Panc1 (cell line): ENCODE measurements at regions not wholly inside any gene's neighbourhood (a gene's known extent, or its start where the extent isn't known, plus 50 kb on each side); places are given as distances from the start of the nearest gene placed in this dataset.

Experiments used
- ATAC-seq: fragments of 200-7000 bp; cut with Tn5 transposase; 2 replicates; pipeline ENCODE4 v1.9.1; 2020; ENCODE audit warnings: mild to moderate bottlenecking, moderate library complexity
- BruUV-seq: library from RNA; stranded (reverse); fragments of 400-500 nt; replicated peaks from 2 replicates; lab custom pipeline; 2021; lab: Mats Ljungman, UMichigan
- CTCF ChIA-PET: fragments of 300-600 bp; sonication (Branson Sonifier 250); formaldehyde crosslinking; loops from one replicate; lab custom pipeline; 2022; ENCODE audit warnings: antibody characterized with exemption; lab: Charles Lee
- POLR2A ChIA-PET: fragments of 300-600 bp; sonication (Branson Sonifier 250); formaldehyde crosslinking; loops from one replicate; lab custom pipeline; 2022; ENCODE audit warnings: antibody characterized with exemption; lab: Charles Lee
- DNase-seq: peaks from one replicate; pipeline ENCODE4 v3.0.0-alpha.2; 2010; ENCODE audit warnings: low read depth, low spot score
- H3K27ac ChIP-seq: 2 replicates; pipeline ENCODE4 v1.5.1; 2011; ENCODE audit warnings: mild to moderate bottlenecking, low read length, inconsistent platforms
- H3K27me3 ChIP-seq: fragments of 200-500 bp; sonication (Bioruptor generic); 2 replicates; pipeline ENCODE4 v1.6.0; 2014; ENCODE audit warnings: low read length, inconsistent platforms; ENCODE audit not compliant: control insufficient read depth, insufficient read depth
- H3K36me3 ChIP-seq: fragments of 200-500 bp; sonication (Bioruptor generic); 2 replicates; pipeline ENCODE4 v1.5.1; 2014; ENCODE audit warnings: inconsistent platforms, mild to moderate bottlenecking, low read length, moderate library complexity; ENCODE audit not compliant: control insufficient read depth, insufficient read depth
- H3K4me1 ChIP-seq: 2 replicates; pipeline ENCODE4 v1.5.1; 2011; ENCODE audit warnings: inconsistent platforms, mild to moderate bottlenecking, low read length, moderate library complexity; ENCODE audit not compliant: control insufficient read depth, insufficient read depth
- H3K4me3 ChIP-seq, 2 experiments: 2 replicates each; pipeline ENCODE4 v1.5.1; 2011 to 2012; ENCODE audit warnings: low read depth in 2 of 2, low read length in 2 of 2, mild to moderate bottlenecking in 2 of 2, inconsistent platforms in 1 of 2, moderate library complexity in 1 of 2
- H3K9me3 ChIP-seq: fragments of 200-500 bp; sonication (Bioruptor generic); 2 replicates; pipeline ENCODE4 v1.5.1; 2014; ENCODE audit warnings: low read depth, mild to moderate bottlenecking, inconsistent platforms, low read length, moderate library complexity; ENCODE audit not compliant: control insufficient read depth, insufficient read depth
- POLR2AphosphoS5 ChIP-seq: IDR thresholded peaks from 2 replicates; pipeline ENCODE4 v1.6.1; 2012; ENCODE audit warnings: mild to moderate bottlenecking, low read depth, low read length, moderate library complexity
- SIN3A ChIP-seq: IDR thresholded peaks from 2 replicates; pipeline ENCODE4 v1.6.1; 2012; ENCODE audit warnings: low read depth, mild to moderate bottlenecking, low read length, moderate library complexity, borderline replicate concordance; ENCODE audit not compliant: insufficient read depth
- TCF7L2 ChIP-seq: IDR thresholded peaks from 2 replicates; pipeline ENCODE4 v1.6.1; 2011; ENCODE audit warnings: mild to moderate bottlenecking, low read depth, low read length, inconsistent platforms
- in situ Hi-C: cut with HindIII; loops from 2 replicates; pipeline ENCODE4 v1.10.0; 2016; ENCODE audit warnings: low sequenced_read_pairs, low pct_unique_long_range_greater_than_20kb
- intact Hi-C: fragments of 100-400 bp; cut with micrococcal nuclease; formaldehyde crosslinking; loops from one replicate; pipeline ENCODE4 v1.10.0; 2022; ENCODE audit not compliant: unreplicated experiment
- TF ChIP-seq, protein P1 (sequence below), 2 experiments: IDR thresholded peaks; 2 replicates each; pipeline ENCODE4 v1.6.1; 2011 to 2012; ENCODE audit warnings: low read depth in 2 of 2, control low read depth in 1 of 2, low read length in 1 of 2, mild to moderate bottlenecking in 1 of 2, moderate library complexity in 1 of 2; ENCODE audit not compliant: insufficient read depth in 1 of 2
- TF ChIP-seq, protein P2 (sequence below): fragments of 450-650 bp; IDR thresholded peaks from 2 replicates; pipeline ENCODE4 v1.5.1; 2017; ENCODE audit warnings: mild to moderate bottlenecking

DNA sequence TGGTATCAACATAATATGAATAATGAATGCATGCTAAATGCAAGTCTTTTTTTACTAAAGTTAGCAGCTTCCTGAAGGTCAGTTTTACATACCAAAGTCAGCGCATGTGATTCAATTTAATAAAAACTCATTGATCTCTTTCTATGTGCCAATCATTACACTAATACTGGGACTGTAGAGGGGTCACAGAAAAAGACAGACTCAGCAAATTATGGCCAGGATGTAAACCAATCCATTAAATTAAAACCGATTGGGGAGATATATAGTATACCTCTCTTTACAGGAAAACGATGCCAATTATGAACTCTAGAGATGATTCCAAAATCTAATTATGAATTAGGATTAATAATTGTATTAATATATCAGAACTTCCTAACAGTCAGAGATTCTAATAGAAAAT is 624.4 kb upstream of the PCDH20 start:
- no TSS peak for BruUV-seq
- in situ Hi-C loops, result loop anchor here (25.0 kb wide), 1 partner anchor 322 kb away; no protein-coding TSS in a partner anchor
- H3K27ac ChIP-seq, result no peak overlapping the region
- TF ChIP-seq, protein P1, sequence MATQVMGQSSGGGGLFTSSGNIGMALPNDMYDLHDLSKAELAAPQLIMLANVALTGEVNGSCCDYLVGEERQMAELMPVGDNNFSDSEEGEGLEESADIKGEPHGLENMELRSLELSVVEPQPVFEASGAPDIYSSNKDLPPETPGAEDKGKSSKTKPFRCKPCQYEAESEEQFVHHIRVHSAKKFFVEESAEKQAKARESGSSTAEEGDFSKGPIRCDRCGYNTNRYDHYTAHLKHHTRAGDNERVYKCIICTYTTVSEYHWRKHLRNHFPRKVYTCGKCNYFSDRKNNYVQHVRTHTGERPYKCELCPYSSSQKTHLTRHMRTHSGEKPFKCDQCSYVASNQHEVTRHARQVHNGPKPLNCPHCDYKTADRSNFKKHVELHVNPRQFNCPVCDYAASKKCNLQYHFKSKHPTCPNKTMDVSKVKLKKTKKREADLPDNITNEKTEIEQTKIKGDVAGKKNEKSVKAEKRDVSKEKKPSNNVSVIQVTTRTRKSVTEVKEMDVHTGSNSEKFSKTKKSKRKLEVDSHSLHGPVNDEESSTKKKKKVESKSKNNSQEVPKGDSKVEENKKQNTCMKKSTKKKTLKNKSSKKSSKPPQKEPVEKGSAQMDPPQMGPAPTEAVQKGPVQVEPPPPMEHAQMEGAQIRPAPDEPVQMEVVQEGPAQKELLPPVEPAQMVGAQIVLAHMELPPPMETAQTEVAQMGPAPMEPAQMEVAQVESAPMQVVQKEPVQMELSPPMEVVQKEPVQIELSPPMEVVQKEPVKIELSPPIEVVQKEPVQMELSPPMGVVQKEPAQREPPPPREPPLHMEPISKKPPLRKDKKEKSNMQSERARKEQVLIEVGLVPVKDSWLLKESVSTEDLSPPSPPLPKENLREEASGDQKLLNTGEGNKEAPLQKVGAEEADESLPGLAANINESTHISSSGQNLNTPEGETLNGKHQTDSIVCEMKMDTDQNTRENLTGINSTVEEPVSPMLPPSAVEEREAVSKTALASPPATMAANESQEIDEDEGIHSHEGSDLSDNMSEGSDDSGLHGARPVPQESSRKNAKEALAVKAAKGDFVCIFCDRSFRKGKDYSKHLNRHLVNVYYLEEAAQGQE (IDR thresholded peaks at IDR 0.05; ENCODE audit: insufficient read depth in 1 of 2, low read depth in 2 of 2, low read length in 1 of 2), result no peak
- TF ChIP-seq POLR2AphosphoS5, result no peak
- TF ChIP-seq, protein P2, sequence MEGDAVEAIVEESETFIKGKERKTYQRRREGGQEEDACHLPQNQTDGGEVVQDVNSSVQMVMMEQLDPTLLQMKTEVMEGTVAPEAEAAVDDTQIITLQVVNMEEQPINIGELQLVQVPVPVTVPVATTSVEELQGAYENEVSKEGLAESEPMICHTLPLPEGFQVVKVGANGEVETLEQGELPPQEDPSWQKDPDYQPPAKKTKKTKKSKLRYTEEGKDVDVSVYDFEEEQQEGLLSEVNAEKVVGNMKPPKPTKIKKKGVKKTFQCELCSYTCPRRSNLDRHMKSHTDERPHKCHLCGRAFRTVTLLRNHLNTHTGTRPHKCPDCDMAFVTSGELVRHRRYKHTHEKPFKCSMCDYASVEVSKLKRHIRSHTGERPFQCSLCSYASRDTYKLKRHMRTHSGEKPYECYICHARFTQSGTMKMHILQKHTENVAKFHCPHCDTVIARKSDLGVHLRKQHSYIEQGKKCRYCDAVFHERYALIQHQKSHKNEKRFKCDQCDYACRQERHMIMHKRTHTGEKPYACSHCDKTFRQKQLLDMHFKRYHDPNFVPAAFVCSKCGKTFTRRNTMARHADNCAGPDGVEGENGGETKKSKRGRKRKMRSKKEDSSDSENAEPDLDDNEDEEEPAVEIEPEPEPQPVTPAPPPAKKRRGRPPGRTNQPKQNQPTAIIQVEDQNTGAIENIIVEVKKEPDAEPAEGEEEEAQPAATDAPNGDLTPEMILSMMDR, result no peak
- TF ChIP-seq SIN3A, result no peak
- TF ChIP-seq TCF7L2, result no peak
- no peaks in the 10 kb centered on the region for H3K9me3 ChIP-seq
- no peaks in the 10 kb centered on the region for H3K27me3 ChIP-seq
- CTCF ChIA-PET, result no interaction called here
- H3K4me3 ChIP-seq, result no peak overlapping the region
- ATAC-seq, result no peak
- POLR2A ChIA-PET, result no interaction called here
- peaks cover 3% of the 10 kb centered on the region; the same call in 1 of the 2 replicates for H3K4me1 ChIP-seq
- H3K36me3 ChIP-seq, result no peaks in the 10 kb centered on the region
- DNase-seq, result no peak
- intact Hi-C loops, result no loop called here

DNA sequence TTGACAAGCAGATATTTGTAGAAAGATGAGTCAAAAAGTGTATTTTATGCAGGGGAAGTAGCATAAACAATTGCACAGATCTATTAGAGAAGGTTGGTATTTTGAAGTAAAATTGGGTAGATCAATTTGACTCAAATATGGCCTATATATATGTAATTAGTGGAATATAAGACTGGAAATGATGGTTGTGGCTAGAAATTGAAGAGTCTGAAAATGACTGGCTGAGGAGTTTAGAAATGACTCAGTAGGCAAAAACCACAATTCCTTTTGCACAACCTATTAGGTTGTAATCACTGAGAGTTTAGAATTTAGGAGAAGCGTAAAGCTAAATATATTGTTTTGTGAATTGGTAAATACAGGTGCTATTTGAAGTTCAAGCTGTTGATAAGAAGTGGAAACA is 622.6 kb upstream of the PCDH20 start:
- in situ Hi-C loops, result loop anchor here (25.0 kb wide), 1 partner anchor 324 kb away; no protein-coding TSS in a partner anchor
- Histone ChIP-seq H3K36me3 (no peaks in the 10 kb centered on the region), H3K27me3 (no peaks in the 10 kb centered on the region), H3K9me3 (no peaks in the 10 kb centered on the region), H3K27ac (no peak overlapping the region), H3K4me3 (no peak overlapping the region), H3K4me1 (peaks cover 3% of the 10 kb centered on the region; the same call in 1 of the 2 replicates)
- intact Hi-C loops, result no loop called here
- POLR2A ChIA-PET, result no interaction called here
- no peak for TF ChIP-seq TCF7L2
- TF ChIP-seq SIN3A, result no peak
- TF ChIP-seq, protein P2, result no peak
- TF ChIP-seq, protein P1 (IDR thresholded peaks at IDR 0.05; ENCODE audit: insufficient read depth in 1 of 2, low read depth in 2 of 2, low read length in 1 of 2), result no peak
- DNase-seq (no peak), ATAC-seq (no peak)
- CTCF ChIA-PET, result no interaction called here
- no TSS peak for BruUV-seq
